OCI-LY7 (cell line): ENCODE measurements at regions not wholly inside any gene's neighbourhood (a gene's known extent, or its start where the extent isn't known, plus 50 kb on each side); places are given as distances from the start of the nearest gene placed in this dataset.

Experiments used
- BruUV-seq: library from RNA; stranded (reverse); fragments of 400-500 nt; replicated peaks from 2 replicates; lab custom pipeline; 2021; lab: Mats Ljungman, UMichigan
- CTCF ChIA-PET: fragments of 300-600 bp; sonication (Branson Sonifier 250); formaldehyde crosslinking; loops from one replicate; lab custom pipeline; 2022; ENCODE audit warnings: antibody characterized with exemption; ENCODE audit not compliant: unreplicated experiment; lab: Charles Lee
- POLR2A ChIA-PET: fragments of 300-600 bp; sonication (Branson Sonifier 250); formaldehyde crosslinking; loops from one replicate; lab custom pipeline; 2022; ENCODE audit warnings: antibody characterized with exemption; lab: Charles Lee
- DNase-seq: peaks from one replicate; pipeline ENCODE4 v3.0.0-alpha.2; 2015; ENCODE audit warnings: low spot score
- H2AFZ ChIP-seq: fragments of 200-600 bp; sonication (generic), shearing (Covaris generic); 2 replicates; pipeline ENCODE4 v1.6.1; 2014; ENCODE audit warnings: mild to moderate bottlenecking, antibody characterized with exemption, low read length, moderate library complexity
- H3K27ac ChIP-seq: fragments of 200-600 bp; sonication (generic); 2 replicates; pipeline ENCODE4 v1.5.1; 2014; ENCODE audit warnings: mixed run types, low read depth, mild to moderate bottlenecking, moderate library complexity, low read length, inconsistent platforms; ENCODE audit not compliant: poor library complexity, severe bottlenecking
- H3K36me3 ChIP-seq: fragments of 200-600 bp; sonication (generic); 2 replicates; pipeline ENCODE4 v1.6.1; 2014; ENCODE audit warnings: mild to moderate bottlenecking, antibody characterized with exemption, low read length, moderate library complexity, mixed read lengths; ENCODE audit not compliant: insufficient read depth
- H3K4me1 ChIP-seq: fragments of 200-600 bp; sonication (generic); 2 replicates; pipeline ENCODE4 v1.5.1; 2014; ENCODE audit warnings: mild to moderate bottlenecking, low read length; ENCODE audit not compliant: insufficient read depth, poor library complexity, severe bottlenecking
- H3K4me2 ChIP-seq: fragments of 200-600 bp; sonication (generic); 2 replicates; pipeline ENCODE4 v1.6.1; 2014; ENCODE audit warnings: mild to moderate bottlenecking, low read length
- H3K4me3 ChIP-seq: fragments of 200-600 bp; sonication (generic); 2 replicates; pipeline ENCODE4 v1.5.1; 2014; ENCODE audit warnings: mild to moderate bottlenecking, low read depth, low read length; ENCODE audit not compliant: poor library complexity, severe bottlenecking
- H3K79me2 ChIP-seq: fragments of 200-600 bp; sonication (generic); 2 replicates; pipeline ENCODE4 v1.6.1; 2016; ENCODE audit warnings: low read depth, mild to moderate bottlenecking, low read length, moderate library complexity, mixed read lengths; ENCODE audit not compliant: insufficient read depth
- H3K9me2 ChIP-seq: fragments of 200-600 bp; sonication (generic); 2 replicates; pipeline ENCODE4 v1.6.1; 2016; ENCODE audit warnings: mild to moderate bottlenecking, low read length, mixed read lengths; ENCODE audit not compliant: insufficient read depth
- H3K9me3 ChIP-seq: fragments of 200-600 bp; sonication (generic); 2 replicates; pipeline ENCODE4 v1.6.1; 2014; ENCODE audit warnings: mild to moderate bottlenecking, mixed run types, low read length, mixed read lengths
- H4K20me1 ChIP-seq: fragments of 200-600 bp; sonication (generic); 2 replicates; pipeline ENCODE4 v1.6.1; 2014; ENCODE audit warnings: mild to moderate bottlenecking, antibody characterized with exemption, low read length, moderate library complexity, mixed read lengths; ENCODE audit not compliant: insufficient read depth
- EZH2phosphoT487 ChIP-seq: fragments of 200-600 bp; sonication (generic); IDR thresholded peaks from 2 replicates; pipeline ENCODE4 v1.6.1; 2018; ENCODE audit warnings: low read depth, borderline replicate concordance, mild to moderate bottlenecking, mixed run types, antibody characterized with exemption, low read length, moderate library complexity, mixed read lengths
- intact Hi-C: fragments of 100-400 bp; cut with micrococcal nuclease; formaldehyde crosslinking; loops from one replicate; pipeline ENCODE4 v1.10.0; 2022; ENCODE audit not compliant: unreplicated experiment
- TF ChIP-seq, protein P1 (sequence below): fragments of 200-600 bp; sonication (generic); conservative IDR thresholded peaks from 2 replicates; pipeline ENCODE4 v1.5.1; 2014; ENCODE audit warnings: mild to moderate bottlenecking, antibody characterized with exemption, low read length, moderate library complexity, mixed read lengths

DNA sequence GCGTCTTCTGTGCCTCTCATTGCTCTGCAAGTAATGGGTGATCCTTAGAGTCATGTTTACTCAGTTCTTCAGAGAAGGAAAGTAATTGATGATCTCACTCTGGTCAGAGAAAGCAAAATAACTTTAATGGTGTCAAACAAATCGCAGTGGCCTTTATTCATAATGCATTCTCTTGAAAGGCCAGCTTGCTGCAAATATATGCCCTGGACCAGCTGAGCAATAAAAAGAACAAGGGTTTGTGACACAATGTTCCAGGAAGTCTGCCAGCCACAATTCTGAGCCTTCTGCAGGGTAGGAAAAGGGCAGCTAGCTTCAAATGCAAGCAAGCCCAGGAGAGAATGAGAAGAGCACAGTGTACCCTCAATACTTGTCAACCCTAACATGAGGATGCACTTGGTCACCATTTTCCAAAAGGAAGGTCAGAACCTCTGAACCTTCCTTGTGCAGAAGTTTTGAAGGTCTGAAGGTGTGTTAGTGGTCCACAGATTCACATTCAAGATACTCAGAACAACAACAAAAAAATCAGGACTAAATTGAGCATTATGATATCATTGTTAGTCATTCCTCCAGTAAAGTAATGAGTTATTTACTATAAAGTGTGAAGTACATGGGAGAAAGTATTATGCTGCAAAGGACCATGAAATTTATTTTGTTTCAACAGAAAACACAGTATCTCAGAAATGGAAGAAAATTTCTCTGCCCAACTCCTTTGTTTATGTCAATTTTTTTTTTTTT is 355.6 kb downstream of the PAX3 start:
- TF ChIP-seq, protein P1, sequence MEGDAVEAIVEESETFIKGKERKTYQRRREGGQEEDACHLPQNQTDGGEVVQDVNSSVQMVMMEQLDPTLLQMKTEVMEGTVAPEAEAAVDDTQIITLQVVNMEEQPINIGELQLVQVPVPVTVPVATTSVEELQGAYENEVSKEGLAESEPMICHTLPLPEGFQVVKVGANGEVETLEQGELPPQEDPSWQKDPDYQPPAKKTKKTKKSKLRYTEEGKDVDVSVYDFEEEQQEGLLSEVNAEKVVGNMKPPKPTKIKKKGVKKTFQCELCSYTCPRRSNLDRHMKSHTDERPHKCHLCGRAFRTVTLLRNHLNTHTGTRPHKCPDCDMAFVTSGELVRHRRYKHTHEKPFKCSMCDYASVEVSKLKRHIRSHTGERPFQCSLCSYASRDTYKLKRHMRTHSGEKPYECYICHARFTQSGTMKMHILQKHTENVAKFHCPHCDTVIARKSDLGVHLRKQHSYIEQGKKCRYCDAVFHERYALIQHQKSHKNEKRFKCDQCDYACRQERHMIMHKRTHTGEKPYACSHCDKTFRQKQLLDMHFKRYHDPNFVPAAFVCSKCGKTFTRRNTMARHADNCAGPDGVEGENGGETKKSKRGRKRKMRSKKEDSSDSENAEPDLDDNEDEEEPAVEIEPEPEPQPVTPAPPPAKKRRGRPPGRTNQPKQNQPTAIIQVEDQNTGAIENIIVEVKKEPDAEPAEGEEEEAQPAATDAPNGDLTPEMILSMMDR: no peak
- no peak for TF ChIP-seq EZH2phosphoT487
- Histone ChIP-seq H3K4me3 (no peak overlapping the region), H3K27ac (no peak overlapping the region), H3K9me3 (no peaks in the 10 kb centered on the region), H3K9me2 (no peaks in the 10 kb centered on the region), H3K4me2 (no peak overlapping the region), H4K20me1 (no peaks in the 10 kb centered on the region), H3K4me1 (no peaks in the 10 kb centered on the region), H3K79me2 (no peaks in the 10 kb centered on the region), H3K36me3 (no peaks in the 10 kb centered on the region), H2AFZ (no peak overlapping the region)
- intact Hi-C loops: no loop called here
- POLR2A ChIA-PET: no interaction called here
- no TSS peak for BruUV-seq
- CTCF ChIA-PET: no interaction called here
- no peak for DNase-seq

- Histone ChIP-seq H3K4me1 (no peaks in the 10 kb centered on the region), H3K9me2 (no peaks in the 10 kb centered on the region), H3K27ac (no peak overlapping the region), H3K79me2 (no peaks in the 10 kb centered on the region), H4K20me1 (no peaks in the 10 kb centered on the region), H3K4me3 (no peak overlapping the region), H3K4me2 (no peak overlapping the region), H3K36me3 (no peaks in the 10 kb centered on the region), H3K9me3 (no peaks in the 10 kb centered on the region), H2AFZ (no peak overlapping the region)
- BruUV-seq: no TSS peak
- no peak for DNase-seq
- TF ChIP-seq, protein P1: no peak
- TF ChIP-seq EZH2phosphoT487: no peak
- CTCF ChIA-PET: no interaction called here
- POLR2A ChIA-PET: interaction anchor here (1.1 kb wide), 1 partner anchor 57 kb away, joined by 3 read pairs; no protein-coding TSS in a partner anchor
- intact Hi-C loops: no loop called here
Observed at GRCh38 chr2:221931251-221931991, 359.3 kb upstream of the EPHA4 start.

DNA sequence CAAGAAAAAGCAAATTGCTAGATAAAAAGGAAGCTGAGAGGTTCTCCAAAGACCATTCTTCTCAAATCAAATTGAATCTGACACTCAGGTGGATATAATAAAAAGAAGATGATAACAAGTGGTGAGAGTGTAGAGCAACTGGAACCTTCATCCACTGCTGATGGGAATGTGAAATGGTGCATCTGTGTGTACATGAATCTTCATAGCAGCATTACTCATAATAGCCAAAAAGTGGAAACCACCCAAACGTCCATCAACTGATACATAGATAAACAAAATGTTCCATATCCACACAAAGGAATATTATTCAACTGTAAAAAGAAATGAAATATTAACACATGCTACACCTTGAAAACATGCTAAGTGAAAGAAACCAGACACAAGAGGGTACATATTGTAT is 357.2 kb upstream of the EPHA4 start:
- no peaks in the 10 kb centered on the region for H3K4me1 ChIP-seq
- no peaks in the 10 kb centered on the region for H3K9me3 ChIP-seq
- H3K36me3 ChIP-seq: no peaks in the 10 kb centered on the region
- intact Hi-C loops: no loop called here
- no peak overlapping the region for H2AFZ ChIP-seq
- H3K9me2 ChIP-seq: no peaks in the 10 kb centered on the region
- ChIA-PET CTCF (no interaction called here), POLR2A (interaction anchor here (0.6 kb wide), 2 partner anchors 135 to 1876 kb away, joined by 4 to 5 read pairs; no protein-coding TSS in a partner anchor)
- no peak overlapping the region for H3K27ac ChIP-seq
- no peak overlapping the region for H3K4me2 ChIP-seq
- H4K20me1 ChIP-seq: no peaks in the 10 kb centered on the region
- no TSS peak for BruUV-seq
- no peak overlapping the region for H3K4me3 ChIP-seq
- DNase-seq: no peak
- TF ChIP-seq EZH2phosphoT487: no peak
- TF ChIP-seq, protein P1: no peak
- no peaks in the 10 kb centered on the region for H3K79me2 ChIP-seq
